HG03460 (cell line): ENCODE measurements at regions not wholly inside any gene's neighbourhood (a gene's known extent, or its start where the extent isn't known, plus 50 kb on each side); places are given as distances from the start of the nearest gene placed in this dataset.

Experiments
- ATAC-seq: cut with Tn5 transposase; IDR thresholded peaks from one replicate; pipeline ENCODE4 v1.9.1; 2021; ENCODE audit not compliant: unreplicated experiment

GRCh38 chr1:105686026-105686425, 1370.4 kb upstream of the PRMT6 start:
- no peak for ATAC-seq

- ATAC-seq: no peak
Measured at GRCh38 chr1:105686874-105687690, 1369.4 kb upstream of the PRMT6 start.

- no peak for ATAC-seq
Measured at GRCh38 chr1:105700723-105701122, 1355.8 kb upstream of the PRMT6 start.

GRCh38 chr1:105724286-105724685, 1332.2 kb upstream of the PRMT6 start:
- no peak for ATAC-seq

- no peak for ATAC-seq
Measured at GRCh38 chr1:105730701-105731100, 1325.8 kb upstream of the PRMT6 start.

GRCh38 chr1:105736349-105736748, 1320.1 kb upstream of the PRMT6 start:
- no peak for ATAC-seq

DNA sequence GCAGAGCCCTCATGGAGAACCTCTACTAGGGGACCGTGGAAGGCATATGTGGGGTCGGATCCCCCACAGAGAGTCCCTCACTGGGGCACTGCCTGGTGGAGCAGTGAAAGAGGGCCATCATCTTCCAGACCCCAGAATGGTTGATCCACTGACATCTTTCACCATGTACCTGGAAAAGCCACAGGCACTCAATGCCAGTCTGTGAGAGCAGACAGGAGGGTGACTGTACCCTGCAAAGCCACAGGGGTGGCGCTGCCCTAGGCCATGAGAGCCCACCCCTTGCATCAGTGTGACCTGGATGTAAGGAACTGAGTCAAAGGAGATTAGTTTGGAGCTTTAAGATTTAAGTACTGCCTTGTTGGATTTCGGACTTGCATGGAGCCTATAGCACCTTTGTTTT, 1276.7 kb upstream of the PRMT6 start:
- ATAC-seq: no peak

DNA sequence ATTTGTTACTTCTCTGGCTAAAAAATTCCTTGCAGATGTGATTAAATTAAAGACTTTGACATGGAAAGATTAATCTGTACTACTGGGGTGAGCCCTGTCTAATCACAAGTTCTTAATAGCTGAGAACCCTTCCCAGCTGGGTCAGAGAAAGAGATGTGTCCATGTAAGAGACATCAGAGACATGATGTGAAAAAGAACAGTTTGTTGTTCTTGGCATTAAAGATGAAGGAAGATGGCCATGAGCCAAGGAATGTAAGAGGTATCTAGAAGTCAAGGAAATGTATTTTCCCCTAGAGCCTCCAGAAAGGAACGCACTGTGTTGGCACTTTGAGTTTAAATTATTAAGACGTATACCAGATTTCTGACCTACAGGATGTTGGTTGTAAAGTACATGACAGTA, 1271.5 kb upstream of the PRMT6 start:
- ATAC-seq: no peak

GRCh38 chr1:105793536-105794146, 1262.8 kb upstream of the PRMT6 start:
- no peak for ATAC-seq

GRCh38 chr1:105795741-105796140, 1260.7 kb upstream of the PRMT6 start:
- no peak for ATAC-seq

DNA sequence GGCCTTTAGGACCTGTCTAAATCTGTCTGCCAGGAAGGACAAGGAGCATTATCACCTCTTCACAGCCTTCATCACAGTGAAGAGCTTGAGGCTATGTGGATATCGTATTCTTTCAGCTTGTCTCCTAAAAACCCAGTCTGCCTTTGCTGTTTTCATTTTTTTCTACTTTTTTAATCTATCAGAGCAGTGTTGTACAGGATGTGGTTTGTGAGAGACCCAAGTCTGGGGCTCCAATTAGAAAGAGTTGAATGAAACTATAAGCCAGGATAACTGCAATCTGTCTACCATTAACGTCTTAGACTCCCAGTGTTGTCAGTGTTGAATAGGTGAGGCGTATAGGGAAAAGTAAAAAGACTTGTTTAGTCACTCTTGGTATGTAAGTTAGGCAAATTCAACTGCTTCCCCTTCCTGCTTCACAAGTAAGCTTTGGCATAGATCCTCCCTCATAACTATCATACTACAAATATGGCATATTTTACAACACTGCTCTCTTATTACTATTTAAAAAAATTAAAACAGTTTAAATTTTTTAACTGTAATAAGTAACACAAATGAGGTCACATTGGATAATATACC, 1225.8 kb upstream of the PRMT6 start:
- no peak for ATAC-seq

GRCh38 chr1:105838071-105838470, 1218.4 kb upstream of the PRMT6 start:
- no peak for ATAC-seq

GRCh38 chr1:105865546-105865945, 1190.9 kb upstream of the PRMT6 start:
- ATAC-seq: no peak

- no peak for ATAC-seq
Measured at GRCh38 chr1:105872817-105873216, 1183.7 kb upstream of the PRMT6 start.

DNA sequence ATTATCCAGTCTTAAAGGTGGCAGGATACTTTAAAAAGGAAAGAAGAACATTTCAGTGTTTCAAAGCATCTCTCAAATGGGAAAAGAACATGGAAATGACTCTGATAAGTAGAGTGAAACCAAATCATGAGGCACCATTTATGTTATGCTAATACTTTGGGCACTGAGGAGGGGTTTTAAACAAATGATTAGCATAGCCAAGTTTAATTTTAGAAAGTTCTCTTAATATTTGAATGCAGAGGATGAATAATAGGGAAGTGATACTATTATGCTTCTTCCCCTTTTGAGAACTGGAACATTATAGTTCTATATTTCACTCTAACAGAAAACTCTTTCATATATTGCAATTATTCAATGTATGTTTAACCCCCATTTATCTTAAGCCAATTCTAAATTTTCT, 1181.9 kb upstream of the PRMT6 start:
- ATAC-seq: no peak

DNA sequence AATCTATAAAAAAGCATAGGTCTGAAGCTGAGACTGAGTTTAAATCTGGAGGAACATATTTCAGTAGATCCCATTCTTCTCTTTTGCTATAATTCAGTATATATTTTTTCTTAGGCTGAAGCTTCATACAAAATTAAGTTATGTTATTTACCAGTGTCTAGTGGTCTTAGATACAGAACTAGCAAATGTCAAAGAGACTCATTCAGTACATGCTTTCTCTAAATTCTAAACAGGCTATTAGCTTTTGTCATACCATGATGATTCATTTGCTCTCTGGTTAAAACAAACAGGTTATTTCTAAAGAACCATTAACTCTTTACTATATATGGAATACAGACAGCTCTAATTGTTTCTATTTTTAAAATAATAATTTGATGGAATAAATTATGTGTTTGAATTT, 1170.2 kb upstream of the PRMT6 start:
- no peak for ATAC-seq

DNA sequence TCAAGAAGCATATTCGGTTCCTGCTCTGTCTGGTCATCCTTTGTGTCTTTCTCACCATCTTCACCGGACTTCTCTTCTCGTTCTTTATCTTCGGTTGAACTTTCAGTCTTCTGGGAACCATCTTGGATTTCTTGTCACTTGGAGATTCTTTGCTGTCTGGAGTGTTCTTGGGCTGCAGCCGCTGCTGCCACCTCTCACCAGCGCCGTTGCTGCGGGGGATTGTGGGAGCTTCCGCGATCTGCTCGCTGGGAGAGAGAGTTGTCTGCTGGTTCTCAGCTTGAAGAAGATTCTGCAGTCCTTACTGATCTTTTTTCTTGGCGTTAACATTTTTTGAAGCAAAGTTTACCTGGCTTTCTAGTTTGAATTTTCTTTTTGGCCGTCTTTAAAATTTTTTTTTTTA, 1165.2 kb upstream of the PRMT6 start:
- ATAC-seq: no peak

DNA sequence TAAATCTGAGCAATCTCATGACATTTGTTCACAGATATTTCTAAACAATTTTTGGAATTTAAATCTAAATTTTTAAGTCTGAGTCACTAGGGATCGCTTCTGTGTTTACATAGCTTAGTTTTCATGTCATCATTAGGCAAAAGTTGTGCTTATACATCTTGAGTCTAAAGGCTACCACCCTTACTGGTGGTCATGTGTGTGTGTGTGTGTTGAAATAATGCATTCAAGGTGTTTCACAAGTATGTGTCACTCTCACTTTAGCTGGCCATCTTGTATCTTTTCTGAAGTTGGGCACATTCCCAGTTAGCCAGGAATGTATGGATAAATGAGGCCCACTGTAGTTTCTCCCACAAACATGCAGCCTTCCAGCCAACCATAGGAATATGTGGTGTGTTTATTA, 1162.5 kb upstream of the PRMT6 start:
- ATAC-seq: no peak

- ATAC-seq: no peak
Measured at GRCh38 chr1:105909811-105910210, 1146.7 kb upstream of the PRMT6 start.

- no peak for ATAC-seq
Measured at GRCh38 chr1:105914403-105914802, 1142.1 kb upstream of the PRMT6 start.

DNA sequence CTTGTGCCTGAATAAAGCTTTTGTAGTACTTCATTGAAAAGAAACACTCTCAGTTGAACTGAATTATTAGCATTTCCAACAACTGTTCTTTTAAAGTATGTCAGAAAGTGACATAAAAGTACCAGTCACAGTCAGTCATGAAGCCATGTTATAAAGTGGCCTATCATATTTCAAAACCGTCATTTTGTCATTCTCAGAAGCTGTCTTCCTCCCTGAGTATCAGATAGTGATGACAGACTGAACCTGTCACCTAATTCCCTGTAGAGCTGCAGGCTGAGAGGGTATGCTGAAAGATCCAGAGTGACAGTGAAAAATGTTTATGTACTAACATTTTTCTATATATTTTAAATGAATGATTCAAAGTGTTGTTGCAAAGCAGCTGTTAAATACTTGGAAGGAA, 1121.7 kb upstream of the PRMT6 start:
- no peak for ATAC-seq

DNA sequence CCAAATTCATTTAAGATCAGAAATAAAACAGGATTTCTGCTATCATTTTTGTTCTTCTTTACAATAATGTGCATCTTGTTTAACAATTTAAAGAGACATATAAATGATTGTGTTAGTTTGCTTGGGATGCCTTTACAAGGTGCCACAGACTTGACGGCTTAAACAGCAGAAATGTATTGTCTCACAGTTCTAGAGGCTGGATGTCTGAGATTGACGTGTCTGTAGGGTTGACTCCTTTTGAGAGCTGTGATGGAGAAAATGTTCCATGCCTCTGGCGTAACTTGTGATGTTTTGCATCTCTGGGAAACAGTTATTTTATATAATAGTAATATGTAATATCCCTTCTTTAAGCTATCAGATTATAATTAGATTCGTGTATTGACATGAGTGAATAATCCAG, 1091.6 kb upstream of the PRMT6 start:
- ATAC-seq: no peak
